HCT116 (cell line): ENCODE measurements at regions not wholly inside any gene's neighbourhood (a gene's known extent, or its start where the extent isn't known, plus 50 kb on each side); places are given as distances from the start of the nearest gene placed in this dataset.

Experiments
- ATF3 ChIP-seq: IDR thresholded peaks from 2 replicates; pipeline ENCODE4 v1.6.1; 2012
- CBX3 ChIP-seq: IDR thresholded peaks from 2 replicates; pipeline ENCODE4 v1.6.1; 2012; ENCODE audit warnings: low read depth
- CTCF ChIP-seq, 3 experiments: fragments of 200-600 bp in 1 of 3; sonication (generic) in 1 of 3; IDR thresholded peaks in 2 of 3; conservative IDR thresholded peaks in 1 of 3; 2 replicates each; pipeline ENCODE4 v1.5.1; 2012 to 2017; ENCODE audit warnings: low read depth in 2 of 3, low read length in 2 of 3, antibody characterized with exemption in 1 of 3, borderline replicate concordance in 1 of 3, control low read depth in 1 of 3, mild to moderate bottlenecking in 1 of 3, mixed read lengths in 1 of 3, mixed run types in 1 of 3, moderate library complexity in 1 of 3; ENCODE audit not compliant: insufficient read depth in 1 of 3
- EZH2 ChIP-seq: fragments of 200-600 bp; sonication (generic); IDR thresholded peaks from 2 replicates; pipeline ENCODE4 v1.6.1; 2017; ENCODE audit warnings: antibody characterized with exemption, mixed run types
- EZH2phosphoT487 ChIP-seq: fragments of 200-600 bp; IDR thresholded peaks from 2 replicates; pipeline ENCODE4 v1.6.1; 2018; ENCODE audit warnings: antibody characterized with exemption, borderline replicate concordance
- POLR2A ChIP-seq: IDR thresholded peaks from 2 replicates; pipeline ENCODE4 v1.7.0; 2011; ENCODE audit warnings: borderline replicate concordance; ENCODE audit not compliant: insufficient read depth, insufficient read length; ENCODE audit errors: extremely low read depth
- POLR2AphosphoS5 ChIP-seq: IDR thresholded peaks from 2 replicates; pipeline ENCODE4 v1.6.1; 2011; ENCODE audit warnings: mild to moderate bottlenecking, low read depth, low read length, moderate library complexity
- REST ChIP-seq: IDR thresholded peaks from 2 replicates; pipeline ENCODE4 v1.6.1; 2012; ENCODE audit warnings: low read depth
- ZBTB33 ChIP-seq: IDR thresholded peaks from 2 replicates; pipeline ENCODE4 v1.6.1; 2011; ENCODE audit warnings: mild to moderate bottlenecking, low read length, moderate library complexity; ENCODE audit not compliant: insufficient replicate concordance; ENCODE audit errors: extremely low read depth

- no peak for TF ChIP-seq POLR2AphosphoS5
- TF ChIP-seq ZBTB33, result no peak
- TF ChIP-seq CTCF (IDR thresholded peaks at IDR 0.05 in 2 of 3, conservative IDR thresholded peaks at IDR 0.05 in 1 of 3; ENCODE audit: borderline replicate concordance in 1 of 3, insufficient read depth in 1 of 3, low read depth in 2 of 3, low read length in 2 of 3), result 0 out of 6 replicates have a peak, but pooled peaks of 1 of the 3 experiments have one; percentile 31
- TF ChIP-seq EZH2, result no peak
- no peak for TF ChIP-seq POLR2A
- no peak for TF ChIP-seq CBX3
- TF ChIP-seq EZH2phosphoT487, result no peak
- no peak for TF ChIP-seq ATF3
- TF ChIP-seq REST, result no peak
These were observed 108.2 kb downstream of the NRN1 start for GRCh38 chr6:5898563-5898962.
